HG03521 (cell line): ENCODE measurements at regions not wholly inside any gene's neighbourhood (a gene's known extent, or its start where the extent isn't known, plus 50 kb on each side); places are given as distances from the start of the nearest gene placed in this dataset.

ENCODE experiments used
- ATAC-seq: cut with Tn5 transposase; IDR thresholded peaks from one replicate; pipeline ENCODE4 v1.9.1; 2021; ENCODE audit warnings: mild to moderate bottlenecking, moderate library complexity; ENCODE audit not compliant: unreplicated experiment

DNA sequence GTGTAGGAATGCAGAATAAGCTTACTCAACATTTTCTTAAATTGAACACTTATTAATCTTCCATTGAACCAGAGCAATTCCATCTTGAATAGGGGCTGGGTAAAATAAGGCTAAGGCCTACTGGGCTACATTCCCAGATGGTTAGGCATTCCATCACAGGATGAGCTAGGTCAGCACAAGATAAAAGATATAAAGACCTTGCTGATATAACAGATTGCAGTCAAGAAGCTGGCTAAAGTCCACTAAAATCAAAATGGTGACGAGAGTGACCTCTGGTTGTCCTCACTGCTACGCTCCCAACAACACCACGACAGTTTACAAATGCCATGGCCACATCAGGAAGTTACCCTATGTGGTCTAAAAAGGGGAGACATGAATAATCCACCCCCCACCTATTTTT, 156.1 kb downstream of the NXNL2 start:
- ATAC-seq: no peak

DNA sequence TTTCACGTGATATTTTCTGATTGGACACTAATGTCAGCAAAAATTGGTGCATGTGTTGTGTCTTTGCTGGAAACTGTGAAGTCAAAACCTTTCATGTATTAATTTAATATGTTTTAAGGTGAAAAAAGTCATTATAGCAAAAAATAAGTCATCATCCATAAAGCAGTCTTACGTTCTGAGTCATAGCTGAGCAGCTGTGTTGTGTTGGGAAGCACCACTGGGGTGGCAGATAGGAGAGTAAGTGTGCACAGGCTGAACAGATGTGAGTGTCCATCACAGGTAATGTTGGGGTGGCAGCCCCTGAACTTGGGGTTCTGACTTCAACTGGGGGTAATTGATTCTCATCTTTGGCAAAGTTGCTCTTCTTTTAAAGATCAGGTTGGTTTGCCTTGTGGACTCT, 156.8 kb downstream of the NXNL2 start:
- ATAC-seq: no peak

DNA sequence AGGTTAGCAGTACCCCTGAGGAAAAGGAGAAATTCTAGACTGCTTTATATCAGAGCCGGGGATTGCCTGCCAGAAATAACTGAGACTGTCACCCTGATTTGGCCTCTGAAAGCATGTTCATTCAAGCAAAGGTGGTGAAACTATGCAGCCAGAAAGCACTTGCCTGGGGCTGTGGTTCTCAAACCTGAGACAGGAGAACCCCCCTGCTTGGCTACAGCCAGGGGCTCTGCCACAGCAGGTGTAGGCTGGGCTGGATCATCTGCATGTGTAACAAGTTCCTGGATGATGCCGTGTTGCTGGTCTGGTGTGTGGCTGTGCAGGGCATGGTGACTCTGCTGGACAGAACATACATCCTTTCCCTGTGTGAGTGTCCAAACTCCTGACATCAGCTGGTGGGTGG, 157.8 kb downstream of the NXNL2 start:
- no peak for ATAC-seq

DNA sequence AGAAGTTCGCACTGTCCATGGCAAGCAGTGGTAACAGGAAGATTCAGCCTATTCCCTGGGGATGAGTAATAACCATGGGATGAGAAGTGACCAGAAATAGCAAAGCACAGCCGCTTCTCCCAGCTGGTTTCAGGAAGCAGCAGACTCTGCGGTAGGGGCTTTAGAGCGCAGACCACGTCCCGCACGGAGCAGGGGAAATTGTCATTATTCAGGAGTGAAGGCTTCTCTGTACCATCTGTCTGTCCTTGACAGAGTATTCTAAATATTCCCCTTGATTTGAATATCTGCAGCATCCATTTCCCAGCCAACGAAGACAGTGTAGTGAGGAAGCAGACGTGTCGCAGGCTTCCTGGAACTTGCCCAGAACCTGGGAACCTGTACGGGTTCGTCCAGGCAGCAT, 159.6 kb downstream of the NXNL2 start:
- no peak for ATAC-seq

DNA sequence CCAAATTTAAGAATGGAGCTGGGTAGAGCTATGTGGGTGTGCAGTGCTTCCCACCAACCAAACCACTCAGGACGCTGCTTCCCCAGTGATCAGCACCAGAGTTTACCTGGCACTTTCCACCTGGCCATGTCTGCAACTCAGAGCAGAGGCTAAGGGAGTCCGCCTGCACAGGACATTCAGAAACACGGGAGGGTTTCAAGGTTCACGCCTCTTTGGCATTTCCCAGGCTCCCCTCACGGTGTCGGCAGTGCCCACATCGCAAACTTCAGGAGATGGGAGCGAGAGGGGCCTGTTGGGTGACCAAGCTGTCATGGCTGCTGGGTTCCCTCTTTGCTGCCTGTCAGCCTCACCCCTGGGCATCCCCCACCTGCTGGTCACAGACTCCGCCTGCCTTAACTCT, 161.5 kb downstream of the NXNL2 start:
- no peak for ATAC-seq

DNA sequence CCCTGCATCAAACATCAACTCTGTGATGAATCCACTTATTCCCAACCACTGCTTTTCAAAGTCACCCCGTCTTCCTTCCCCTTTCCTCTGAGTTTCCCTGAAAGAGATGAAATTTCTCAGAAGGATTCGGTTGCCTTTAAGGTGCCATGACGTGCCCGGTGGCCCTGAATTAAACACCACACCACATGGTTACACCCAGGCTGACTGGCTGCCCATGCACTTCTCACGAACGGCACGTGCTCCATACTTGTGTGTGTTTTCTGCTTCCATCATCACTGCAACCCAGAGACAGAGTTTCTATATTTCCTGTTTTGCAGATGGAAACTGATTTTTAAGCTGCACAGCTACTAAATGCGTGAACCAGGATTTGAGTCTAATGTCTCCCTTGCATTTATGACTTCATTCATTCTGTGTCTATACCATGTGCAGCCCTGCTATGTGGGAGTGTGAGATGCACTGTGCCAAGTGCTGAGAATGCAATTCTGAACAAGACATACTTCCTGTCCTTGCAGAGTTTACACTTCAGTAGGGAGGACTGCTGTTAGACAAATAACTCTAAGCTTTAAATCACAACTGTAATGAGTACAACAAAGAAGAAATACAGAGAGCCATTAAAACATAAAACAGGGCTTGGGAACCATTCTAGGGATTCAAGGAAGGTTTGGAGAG, 162.9 kb downstream of the NXNL2 start:
- no peak for ATAC-seq

DNA sequence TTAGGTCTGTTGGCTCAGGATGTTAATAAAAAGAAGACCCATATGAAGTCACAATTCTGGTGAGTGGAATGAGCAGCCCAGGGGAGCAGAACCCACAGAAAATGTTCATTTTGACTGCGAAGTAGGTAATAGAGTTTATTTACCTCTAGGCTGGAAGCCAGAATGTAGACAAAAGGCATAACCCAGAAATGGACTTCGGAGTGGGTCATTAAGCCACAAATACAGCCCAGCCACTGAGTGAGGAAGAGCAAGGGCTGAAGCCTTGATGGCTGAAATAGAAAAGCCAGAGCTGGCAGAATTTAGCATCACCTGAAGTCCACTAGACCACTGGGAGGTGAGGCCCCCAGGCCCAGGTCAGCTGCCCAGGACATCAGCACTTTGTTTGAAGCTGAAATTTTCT, 168.0 kb downstream of the NXNL2 start:
- ATAC-seq: no peak

DNA sequence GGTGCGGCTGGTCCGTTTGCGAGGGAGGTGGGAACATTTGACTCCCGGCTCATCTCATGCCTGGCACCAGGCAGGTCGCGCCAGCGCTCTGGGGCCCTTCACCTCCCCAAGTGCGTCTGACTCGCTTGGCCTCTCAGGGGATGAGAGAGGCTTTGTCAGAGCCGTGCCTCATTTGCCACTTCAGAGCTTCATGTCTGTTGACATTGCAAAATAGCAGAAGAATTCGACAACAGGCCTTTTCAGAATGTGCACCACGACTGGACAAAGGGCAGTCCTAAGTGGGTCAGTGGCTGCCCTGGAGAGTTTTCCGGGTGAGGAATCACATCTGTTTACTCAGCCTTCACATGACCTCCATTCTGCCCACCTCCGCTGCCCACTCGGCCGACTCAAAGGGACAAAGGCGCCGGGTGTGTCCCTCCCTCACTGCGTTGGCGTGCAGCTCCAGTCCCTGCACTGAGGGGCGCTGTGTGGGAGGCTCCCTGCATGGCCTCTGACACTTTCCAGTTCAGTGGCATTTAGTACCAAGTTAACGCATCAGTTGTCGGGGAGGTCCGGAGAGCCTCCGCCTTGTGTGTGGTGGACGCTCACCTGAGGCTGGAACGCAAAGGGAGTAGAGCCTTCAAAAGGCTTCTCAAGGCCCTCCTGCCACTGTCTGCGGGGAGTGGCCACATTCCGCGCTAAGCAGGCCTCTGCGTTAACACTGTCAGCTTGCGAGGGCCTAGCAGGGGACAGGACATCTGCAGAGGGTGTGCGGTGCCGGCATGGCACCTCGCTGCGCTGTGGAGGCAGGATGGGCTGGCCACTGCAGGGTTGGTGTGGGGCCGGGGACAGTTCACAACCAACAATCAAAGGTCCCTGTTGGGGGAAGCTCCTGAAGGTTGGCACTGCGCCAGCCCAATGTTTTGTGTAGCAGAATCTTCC, 171.5 kb downstream of the NXNL2 start:
- ATAC-seq: no peak

DNA sequence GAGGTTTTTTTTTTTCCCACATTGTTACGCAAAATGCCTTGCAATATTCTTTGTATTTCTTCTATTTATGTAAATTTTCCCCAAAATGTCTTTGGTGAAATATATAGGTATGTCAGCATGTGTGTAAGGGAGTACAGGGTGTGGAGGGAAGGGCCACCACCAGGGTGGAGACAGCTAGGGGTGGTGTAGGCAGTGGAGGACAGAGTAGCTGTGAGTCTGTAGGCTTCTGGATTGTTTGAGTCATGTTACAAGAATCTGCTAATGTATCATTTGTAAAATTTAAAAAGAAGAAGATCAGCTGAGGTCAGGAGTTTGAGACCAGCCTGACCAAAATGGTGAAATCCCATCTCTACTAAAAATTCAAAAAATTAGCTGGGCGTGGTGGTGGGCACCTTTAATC, 175.5 kb downstream of the NXNL2 start:
- ATAC-seq: no peak

DNA sequence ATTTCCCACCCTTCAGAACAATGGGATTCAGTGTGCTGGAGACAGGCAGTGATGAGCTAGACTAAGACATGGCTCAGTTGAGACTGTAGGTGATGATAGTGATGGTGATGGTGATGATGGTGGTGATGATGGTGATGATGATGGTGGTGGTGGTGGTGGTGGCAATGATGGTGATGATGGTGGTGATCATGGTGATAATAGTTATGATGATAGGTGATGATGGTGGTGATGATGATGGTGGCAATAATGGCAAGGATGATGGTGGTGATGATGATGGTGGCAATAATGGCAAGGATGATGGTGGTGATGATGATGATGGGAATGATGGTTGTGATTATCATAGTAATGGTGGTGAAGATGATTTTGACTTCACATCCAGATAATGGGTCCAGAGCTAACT, 176.7 kb downstream of the NXNL2 start:
- no peak for ATAC-seq

DNA sequence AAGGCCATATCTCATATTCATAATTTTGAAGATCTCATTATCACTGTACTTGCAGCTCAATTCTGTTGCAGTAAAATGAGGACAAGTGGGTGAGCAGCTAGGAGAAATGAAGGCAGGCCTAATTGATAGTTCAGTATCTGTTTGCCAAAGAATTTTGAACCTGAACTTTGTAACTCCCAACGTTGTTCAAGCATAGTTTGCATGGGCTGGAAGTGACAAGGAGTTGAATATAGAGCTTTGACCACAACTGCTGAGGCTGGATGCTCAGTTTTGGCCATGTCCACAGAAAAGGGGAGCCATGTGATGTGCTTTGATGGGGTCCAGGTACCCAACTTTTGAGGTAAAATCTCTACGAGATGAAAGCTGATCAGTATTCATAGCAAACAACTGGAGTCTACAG, 177.5 kb downstream of the NXNL2 start:
- no peak for ATAC-seq

DNA sequence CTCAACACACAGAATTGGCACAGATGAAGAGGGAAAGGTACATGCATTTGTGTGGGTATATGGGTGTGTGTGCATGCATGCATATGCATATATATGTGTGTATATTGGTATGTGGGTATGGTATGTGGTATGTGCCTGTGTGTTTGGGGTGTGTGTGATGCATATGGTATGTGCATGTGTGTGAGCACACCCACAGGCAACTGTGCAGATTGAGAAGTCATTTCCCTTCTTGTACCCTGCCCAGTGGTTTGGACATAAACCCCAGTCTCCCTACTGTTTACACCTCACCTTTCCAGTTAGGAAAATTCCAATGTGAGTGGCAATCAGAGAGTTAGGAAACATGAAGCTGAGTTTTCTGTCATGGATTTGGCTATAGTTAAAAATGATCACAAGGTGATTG, 178.0 kb downstream of the NXNL2 start:
- no peak for ATAC-seq

DNA sequence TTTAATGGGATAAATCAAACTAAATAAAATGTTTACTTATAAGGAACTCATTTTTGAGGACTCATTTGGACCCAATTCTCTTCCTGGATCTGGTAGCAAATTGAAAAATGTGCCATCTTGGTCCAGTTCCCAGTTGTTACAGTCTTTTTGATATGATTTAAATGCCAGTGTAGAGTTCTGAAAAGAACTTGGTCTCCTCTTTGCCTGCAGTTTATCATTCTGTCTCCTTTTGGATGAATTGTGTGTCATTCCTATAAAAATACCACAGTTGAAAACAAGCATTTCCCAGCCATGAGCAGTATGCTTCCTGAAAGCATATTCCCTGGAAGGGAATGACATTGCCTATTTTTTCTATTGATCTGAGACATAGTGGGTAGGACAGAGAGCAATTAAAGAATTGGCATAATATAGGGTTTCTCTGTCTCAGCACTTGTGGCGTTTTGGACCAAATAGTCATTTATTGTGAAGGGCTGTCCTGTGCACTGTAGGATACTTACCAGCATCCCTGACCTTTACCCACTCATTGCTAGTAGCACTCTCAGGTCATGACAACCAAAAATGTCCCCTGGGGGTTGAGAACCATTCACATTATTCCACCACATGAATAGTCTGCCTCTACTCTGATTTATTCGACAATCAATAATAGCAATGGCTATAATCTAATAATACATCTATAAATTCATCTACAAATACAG, 181.8 kb downstream of the NXNL2 start:
- ATAC-seq: no peak

DNA sequence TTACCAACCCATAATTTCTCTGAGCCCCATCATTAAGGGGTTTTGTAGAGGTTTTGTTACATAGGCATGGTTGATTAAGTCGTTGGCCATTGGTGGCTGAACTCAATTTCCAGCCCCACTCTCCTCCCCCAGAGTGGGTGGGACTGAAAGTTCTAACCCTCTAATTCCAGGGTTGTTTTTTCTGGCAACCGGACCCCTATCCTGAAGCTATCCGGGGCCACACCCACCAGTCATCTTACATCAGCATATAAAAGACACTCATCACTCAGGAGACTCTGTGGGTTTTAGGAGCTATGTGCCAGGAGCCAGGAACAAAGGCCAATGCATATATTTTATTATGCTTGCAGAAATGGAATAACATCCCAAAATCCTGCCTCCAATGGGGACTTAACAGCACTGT, 186.0 kb downstream of the NXNL2 start:
- ATAC-seq: no peak

DNA sequence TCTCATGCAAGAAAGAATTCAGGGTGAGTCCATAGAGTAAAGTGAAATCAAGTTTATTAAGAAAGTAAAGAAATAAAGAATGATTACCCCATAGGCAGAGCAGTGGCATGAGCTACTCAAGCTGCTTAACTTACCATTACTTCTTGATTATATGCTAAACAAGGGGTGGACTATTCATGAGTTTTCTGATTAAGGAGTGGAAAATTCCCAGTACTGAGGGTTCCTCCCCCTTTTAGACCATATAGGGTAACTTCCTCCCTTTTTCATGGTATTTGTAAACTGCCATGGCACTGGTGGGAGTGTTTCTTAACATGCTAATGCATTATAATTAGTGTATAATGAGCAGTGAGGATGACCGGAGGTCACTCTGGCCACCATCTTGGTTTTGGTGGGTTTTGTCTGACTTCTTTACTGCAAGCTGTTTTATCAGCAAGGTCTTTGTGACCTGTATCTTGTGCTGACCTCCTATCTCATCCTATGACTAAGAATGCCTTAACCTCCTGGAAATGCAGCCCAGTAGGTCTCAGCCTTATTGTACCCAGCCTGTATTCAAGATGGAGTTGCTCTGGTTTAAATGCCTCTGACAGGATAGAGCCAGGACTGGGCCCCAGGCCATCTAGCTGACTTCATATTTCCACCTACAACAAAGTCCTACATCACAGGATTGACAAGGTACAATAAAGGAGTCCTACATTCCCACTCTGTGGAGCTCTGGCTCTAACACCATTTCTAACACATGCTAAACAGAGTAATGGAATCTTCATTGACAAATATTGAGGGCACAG, 186.7 kb downstream of the NXNL2 start:
- ATAC-seq: no peak

DNA sequence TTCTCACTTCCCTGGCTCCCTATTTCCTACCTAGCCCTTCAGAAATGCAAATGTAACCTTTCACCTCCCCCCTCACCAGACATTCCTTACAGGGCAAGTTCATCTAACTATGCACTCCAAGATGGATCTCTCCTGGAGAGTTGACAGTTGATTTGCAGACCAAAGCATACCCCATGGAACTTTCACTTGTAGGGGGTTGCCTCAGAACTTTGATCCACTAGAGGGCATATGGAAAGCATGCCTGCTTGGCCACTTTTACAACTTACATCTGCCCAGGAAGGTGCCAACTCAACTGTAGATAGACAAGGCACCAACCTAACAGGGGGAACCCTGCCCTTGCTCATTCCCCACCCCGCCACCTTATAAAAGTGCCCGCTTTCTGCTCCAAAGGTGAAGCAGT, 187.8 kb downstream of the NXNL2 start:
- no peak for ATAC-seq

DNA sequence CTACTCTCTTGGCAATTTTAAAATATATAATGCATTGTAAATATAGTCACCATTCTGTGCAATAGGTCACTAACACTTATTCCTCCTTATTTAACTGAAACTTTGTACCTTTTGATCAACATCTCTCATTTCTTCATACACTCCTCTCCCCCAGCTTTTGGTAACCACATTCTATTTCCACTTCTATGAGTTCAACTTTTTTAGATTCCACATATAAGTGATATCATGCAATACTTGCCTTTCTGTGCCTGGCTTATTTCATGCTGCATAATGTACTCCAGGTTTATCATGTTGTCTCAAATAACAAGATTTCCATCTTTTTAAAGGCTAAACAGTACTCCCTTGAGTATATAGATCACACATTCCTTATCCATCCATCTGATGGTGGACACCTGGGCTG, 188.8 kb downstream of the NXNL2 start:
- ATAC-seq: no peak

DNA sequence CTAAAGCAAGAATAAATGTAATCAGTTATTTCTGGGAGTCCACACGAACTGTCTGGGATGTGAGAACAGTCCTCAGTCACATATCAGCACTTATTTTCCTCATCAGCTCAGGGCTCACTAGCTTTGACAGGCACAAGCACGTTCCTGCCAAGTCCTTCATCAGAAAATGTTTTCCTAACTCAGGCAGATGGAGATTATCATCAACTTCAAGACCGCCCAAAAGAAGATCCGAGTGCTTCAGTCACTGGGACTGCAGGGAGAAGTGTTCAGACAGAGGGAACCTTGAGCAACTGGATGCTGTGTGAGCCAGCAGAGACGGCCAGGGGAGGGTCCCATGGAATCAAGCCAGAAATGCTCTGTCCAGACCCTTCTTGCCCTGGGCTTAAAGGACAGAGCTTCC, 189.4 kb downstream of the NXNL2 start:
- no peak for ATAC-seq

DNA sequence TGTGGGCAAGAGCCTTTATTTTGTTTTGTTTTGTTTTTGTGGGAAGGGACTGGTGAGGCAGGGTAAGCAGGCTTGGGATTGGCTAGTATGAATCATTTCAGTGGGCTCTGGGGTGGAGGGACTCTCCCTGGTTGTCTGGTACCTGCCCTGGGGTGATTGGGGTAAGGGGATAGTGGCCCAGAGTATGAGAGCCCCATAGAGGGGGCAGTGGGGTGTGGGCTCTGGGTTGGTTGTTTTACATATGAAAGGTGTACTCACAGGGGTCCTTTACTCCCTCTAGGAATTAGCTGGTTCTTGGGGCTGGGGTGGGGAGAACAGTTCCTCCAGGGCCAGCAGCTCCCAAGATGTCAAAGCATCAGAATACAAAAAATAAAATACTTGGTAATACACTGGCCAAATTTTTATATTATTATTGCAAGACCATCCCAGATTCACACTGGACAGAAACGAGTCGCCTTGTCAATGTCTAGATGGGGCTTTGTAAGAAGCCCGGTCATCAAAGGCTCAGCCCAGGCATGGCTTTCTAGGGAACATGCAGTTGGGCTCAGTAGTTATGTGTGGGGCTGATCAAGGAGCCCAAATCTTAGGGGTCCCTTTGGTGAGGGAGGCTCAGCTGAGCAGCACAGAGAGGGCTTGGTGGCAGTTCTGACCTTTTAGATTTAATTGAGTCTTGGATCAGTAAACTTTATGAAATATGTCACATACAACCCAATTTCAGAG, 190.5 kb downstream of the NXNL2 start:
- ATAC-seq: no peak

DNA sequence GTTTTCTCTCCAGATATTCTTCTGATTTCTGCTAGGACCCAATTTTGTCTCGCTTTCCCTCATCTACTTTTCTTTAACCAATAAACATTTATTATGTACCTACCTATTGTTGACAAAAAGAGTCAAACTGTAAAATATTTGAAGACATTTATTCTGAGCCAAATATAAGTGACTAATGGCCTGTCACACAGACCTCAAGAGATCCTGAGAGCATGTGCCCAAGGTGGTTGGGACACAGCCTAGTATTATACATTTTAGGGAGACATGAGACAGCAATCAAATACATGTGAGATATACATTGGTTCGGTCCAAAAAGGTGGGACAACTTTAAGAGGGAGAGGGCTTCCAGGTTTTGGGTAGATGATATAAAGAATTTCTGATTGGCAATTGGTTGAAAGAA, 191.8 kb downstream of the NXNL2 start:
- ATAC-seq: no peak
